ENCODE measurements at regions not wholly inside any gene's neighbourhood (a gene's known extent, or its start where the extent isn't known, plus 50 kb on each side); places are given as distances from the start of the nearest gene placed in this dataset.

DNA sequence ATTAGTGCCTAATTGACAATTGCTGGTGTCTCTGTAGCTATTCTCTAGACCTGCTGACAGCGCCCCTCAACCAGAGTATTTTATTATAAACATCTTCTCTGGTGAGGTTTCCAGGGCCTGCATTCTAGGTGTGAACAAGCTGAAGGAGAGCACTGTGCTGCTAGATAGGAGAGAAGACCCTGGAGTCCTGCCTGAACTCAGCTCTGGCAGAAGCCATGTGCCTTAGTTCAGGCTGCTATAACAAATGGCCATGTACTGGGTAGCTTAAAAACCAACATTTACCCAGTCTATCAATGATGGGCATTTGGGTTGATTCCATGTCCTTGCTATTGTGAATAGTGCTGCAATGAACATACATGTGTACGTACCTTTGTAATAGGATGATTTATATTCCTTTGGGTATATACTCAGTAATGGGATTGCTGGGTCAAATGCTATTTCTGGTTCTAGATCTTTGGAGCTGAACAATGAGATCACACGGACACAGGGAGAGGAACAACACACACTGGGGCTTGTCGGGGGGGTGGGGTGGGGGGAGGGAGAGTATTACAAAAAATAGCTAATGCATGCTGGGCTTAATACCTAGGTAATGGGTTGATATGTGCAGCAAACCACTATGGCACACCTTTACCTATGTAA, 185.5 kb upstream of the CPEB2 start:
- no peak for DNase-seq (ENCODE audit: low spot score)
- in situ Hi-C loops (cut with MboI; ENCODE audit: low pct_unique_long_range_greater_than_20kb, low sequenced_read_pairs, unreplicated experiment) = no loop called here
- no peak for TF ChIP-seq CTCF (IDR thresholded peaks at IDR 0.05; ENCODE audit: extremely low read depth, insufficient read depth, missing control alignments)

DNA sequence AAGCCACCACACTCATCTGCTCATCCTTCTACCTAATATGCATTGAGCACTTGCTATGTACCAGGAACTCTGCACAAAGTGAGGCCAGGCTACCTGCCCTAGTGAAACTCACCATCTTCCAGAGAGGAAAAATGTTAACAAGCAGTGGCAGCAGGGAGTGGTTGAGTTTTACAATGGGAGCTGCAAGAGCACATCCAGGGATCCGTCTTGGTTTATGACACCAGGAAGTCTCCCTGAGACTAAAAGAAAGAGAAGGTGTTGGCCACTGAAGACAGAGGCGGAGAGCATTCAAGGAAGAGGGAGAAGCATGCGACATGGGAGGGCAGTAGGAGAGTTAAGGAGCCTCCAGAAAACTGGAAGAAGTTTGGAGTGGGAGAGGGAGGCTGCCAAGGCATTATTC, 178.1 kb upstream of the CPEB2 start:
- no peak for TF ChIP-seq CTCF (IDR thresholded peaks at IDR 0.05; ENCODE audit: extremely low read depth, insufficient read depth, missing control alignments)
- in situ Hi-C loops (cut with MboI; ENCODE audit: low pct_unique_long_range_greater_than_20kb, low sequenced_read_pairs, unreplicated experiment) = no loop called here
- DNase-seq (ENCODE audit: low spot score) = no peak

DNA sequence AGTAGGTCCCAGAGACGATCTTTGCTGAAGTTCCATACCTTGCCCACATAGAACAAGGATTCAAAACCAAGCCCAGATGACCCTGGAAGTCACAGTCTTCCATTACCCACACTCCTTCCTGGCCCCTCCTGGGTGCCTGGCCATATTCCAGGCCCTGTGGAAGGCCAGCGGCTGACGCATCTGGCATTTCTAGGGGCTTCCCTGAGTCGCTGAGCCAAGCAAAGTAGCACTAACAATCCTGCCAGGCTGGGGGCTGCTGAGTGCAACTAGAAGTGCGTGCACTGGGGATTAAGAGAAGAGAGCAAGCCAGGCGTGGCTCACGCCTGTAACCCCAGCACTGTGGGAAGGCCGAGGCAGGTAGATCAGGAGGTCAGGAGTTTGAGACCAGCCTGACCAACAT, 175.2 kb upstream of the CPEB2 start:
- in situ Hi-C loops (cut with MboI; ENCODE audit: low pct_unique_long_range_greater_than_20kb, low sequenced_read_pairs, unreplicated experiment) = no loop called here
- TF ChIP-seq CTCF (IDR thresholded peaks at IDR 0.05; ENCODE audit: extremely low read depth, insufficient read depth, missing control alignments) = no peak
- no peak for DNase-seq (ENCODE audit: low spot score)

DNA sequence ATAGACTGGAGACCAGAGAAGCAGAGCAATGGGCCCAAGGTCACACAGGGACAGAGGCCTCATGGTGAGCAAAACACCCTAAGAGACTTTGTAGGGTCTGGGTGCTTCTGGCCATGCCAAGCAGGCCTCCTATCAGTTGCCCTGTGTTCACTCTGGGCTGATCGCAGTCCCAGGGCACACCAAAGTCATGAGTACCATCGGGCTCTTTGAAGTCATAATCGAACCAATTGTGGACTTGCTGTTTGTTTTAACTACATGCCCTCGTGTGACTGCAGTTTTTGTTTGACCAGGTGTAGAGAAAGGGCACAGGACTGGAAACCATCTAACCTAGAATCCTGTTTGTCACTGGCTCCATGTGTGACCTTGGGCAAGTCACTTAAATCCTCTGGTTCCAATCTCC, 172.5 kb upstream of the CPEB2 start:
- in situ Hi-C loops (cut with MboI; ENCODE audit: low pct_unique_long_range_greater_than_20kb, low sequenced_read_pairs, unreplicated experiment) = no loop called here
- DNase-seq (ENCODE audit: low spot score) = no peak
- TF ChIP-seq CTCF (IDR thresholded peaks at IDR 0.05; ENCODE audit: extremely low read depth, insufficient read depth, missing control alignments) = no peak

GRCh38 chr4:14831416-14831815, 170.9 kb upstream of the CPEB2 start:
- in situ Hi-C loops (cut with MboI; ENCODE audit: low pct_unique_long_range_greater_than_20kb, low sequenced_read_pairs, unreplicated experiment) = no loop called here
- no peak for DNase-seq (ENCODE audit: low spot score)
- TF ChIP-seq CTCF (IDR thresholded peaks at IDR 0.05; ENCODE audit: extremely low read depth, insufficient read depth, missing control alignments) = no peak

DNA sequence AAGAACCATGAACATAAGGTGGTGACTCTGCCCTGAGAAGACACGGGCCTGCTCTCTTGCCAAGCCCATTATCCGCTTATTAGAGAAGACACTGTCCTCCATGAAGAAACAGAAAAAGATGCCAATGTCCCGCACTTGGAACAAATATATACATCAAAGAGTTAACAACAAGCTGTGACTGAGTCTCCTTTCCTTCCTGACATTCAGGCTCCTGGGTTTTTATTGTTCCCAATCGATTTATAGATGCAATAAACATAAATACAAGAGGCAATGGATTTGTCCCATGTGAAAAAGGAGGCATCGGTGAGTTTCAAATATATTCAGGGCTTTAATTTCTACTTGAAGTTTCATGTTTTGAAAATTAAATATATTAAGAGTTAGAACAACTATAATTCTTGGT, 169.2 kb upstream of the CPEB2 start:
- no peak for TF ChIP-seq CTCF (IDR thresholded peaks at IDR 0.05; ENCODE audit: extremely low read depth, insufficient read depth, missing control alignments)
- in situ Hi-C loops (cut with MboI; ENCODE audit: low pct_unique_long_range_greater_than_20kb, low sequenced_read_pairs, unreplicated experiment) = no loop called here
- no peak for DNase-seq (ENCODE audit: low spot score)

DNA sequence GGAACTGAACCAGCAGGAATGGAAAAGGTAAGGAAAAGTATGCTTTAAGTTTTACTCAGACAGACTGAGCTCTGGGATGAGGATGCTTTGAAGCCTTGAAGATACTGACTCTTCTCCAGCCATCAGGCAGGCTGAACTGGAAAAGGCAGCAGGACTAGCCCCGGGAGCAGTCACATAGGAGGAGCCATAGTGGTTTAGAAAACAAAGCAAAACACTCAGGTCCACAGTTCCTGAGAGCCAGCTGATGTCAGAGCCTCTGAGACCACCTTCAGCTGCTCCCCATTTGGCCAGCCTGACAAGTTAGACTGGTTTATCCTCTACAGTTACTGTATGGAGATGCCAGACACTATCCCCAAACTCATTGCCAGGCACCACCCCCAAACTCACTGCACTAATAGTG, 167.9 kb upstream of the CPEB2 start:
- DNase-seq (ENCODE audit: low spot score) = no peak
- in situ Hi-C loops (cut with MboI; ENCODE audit: low pct_unique_long_range_greater_than_20kb, low sequenced_read_pairs, unreplicated experiment) = no loop called here
- TF ChIP-seq CTCF (IDR thresholded peaks at IDR 0.05; ENCODE audit: extremely low read depth, insufficient read depth, missing control alignments) = no peak
